HG03066 (cell line): ENCODE measurements at regions not wholly inside any gene's neighbourhood (a gene's known extent, or its start where the extent isn't known, plus 50 kb on each side); places are given as distances from the start of the nearest gene placed in this dataset.
"Not testable (repeated sequence)": the region's sequence is repeated elsewhere in the genome, so short reads cannot be mapped to it uniquely, and the experiment has no call there.

Source experiments
- ATAC-seq: cut with Tn5 transposase; IDR thresholded peaks from one replicate; pipeline ENCODE4 v1.9.1; 2021; ENCODE audit warnings: low read depth; ENCODE audit not compliant: unreplicated experiment

- ATAC-seq: no peak
Observed at GRCh38 chr2:103355287-103355686, 593.5 kb downstream of the TMEM182 start.

GRCh38 chr2:103361712-103362111 is 599.9 kb downstream of the TMEM182 start:
- ATAC-seq: no peak

GRCh38 chr2:103363639-103364038 is 601.8 kb downstream of the TMEM182 start:
- ATAC-seq: no peak

- ATAC-seq: no peak
Observed at GRCh38 chr2:103364177-103364576, 602.3 kb downstream of the TMEM182 start.

GRCh38 chr2:103365071-103365470 is 603.2 kb downstream of the TMEM182 start:
- ATAC-seq: no peak

GRCh38 chr2:103367877-103368276 is 606.0 kb downstream of the TMEM182 start:
- no peak for ATAC-seq

- ATAC-seq: no peak
Observed at GRCh38 chr2:103383541-103383940, 621.7 kb downstream of the TMEM182 start.

GRCh38 chr2:103386872-103387271 is 625.0 kb downstream of the TMEM182 start:
- ATAC-seq: no peak

- no peak for ATAC-seq
Observed at GRCh38 chr2:103387888-103388287, 626.1 kb downstream of the TMEM182 start.

GRCh38 chr2:103396152-103396551 is 634.3 kb downstream of the TMEM182 start:
- ATAC-seq: no peak

- ATAC-seq: no peak
Observed at GRCh38 chr2:103401621-103402020, 639.8 kb downstream of the TMEM182 start.

- ATAC-seq: no peak
Observed at GRCh38 chr2:103402336-103402735, 640.5 kb downstream of the TMEM182 start.

- no peak for ATAC-seq
Observed at GRCh38 chr2:103402944-103403343, 641.1 kb downstream of the TMEM182 start.

GRCh38 chr2:103403388-103403787 is 641.6 kb downstream of the TMEM182 start:
- not testable (repeated sequence) for ATAC-seq

- no peak for ATAC-seq
Observed at GRCh38 chr2:103410221-103410620, 648.4 kb downstream of the TMEM182 start.

- ATAC-seq: no peak
Observed at GRCh38 chr2:103419506-103419905, 657.7 kb downstream of the TMEM182 start.

- no peak for ATAC-seq
Observed at GRCh38 chr2:103423100-103423499, 661.3 kb downstream of the TMEM182 start.

GRCh38 chr2:103427567-103427966 is 665.7 kb downstream of the TMEM182 start:
- no peak for ATAC-seq

GRCh38 chr2:103430191-103430590 is 668.4 kb downstream of the TMEM182 start:
- ATAC-seq: no peak

GRCh38 chr2:103435010-103435409 is 673.2 kb downstream of the TMEM182 start:
- no peak for ATAC-seq

- no peak for ATAC-seq
Observed at GRCh38 chr2:103437161-103437560, 675.3 kb downstream of the TMEM182 start.

GRCh38 chr2:103445347-103445746 is 683.5 kb downstream of the TMEM182 start:
- no peak for ATAC-seq

GRCh38 chr2:103448495-103448894 is 686.7 kb downstream of the TMEM182 start:
- ATAC-seq: no peak
